Stimulated activated CD4-positive, alpha-beta T cell treated with anti-CD3 and anti-CD28 coated beads, Interleukin-15, amount 100 ng/mL, for 1 hour (primary cell): ENCODE measurements at regions not wholly inside any gene's neighbourhood (a gene's known extent, or its start where the extent isn't known, plus 50 kb on each side); places are given as distances from the start of the nearest gene placed in this dataset.
A peak's percentile ranks its signal among the peaks of the same experiment; 100 is the strongest.

Experiments
- DNase-seq, 2 donors: peaks; one replicate each; pipeline ENCODE4 v3.0.0-alpha.2; 2020; ENCODE audit warnings: low read depth in 1 of 2, low spot score in 1 of 2

GRCh38 chr5:6806668-6807067, 93.4 kb downstream of the TENT4A start:
- DNase-seq: no peak

GRCh38 chr5:6808462-6808861, 95.2 kb downstream of the TENT4A start:
- DNase-seq: no peak

DNA sequence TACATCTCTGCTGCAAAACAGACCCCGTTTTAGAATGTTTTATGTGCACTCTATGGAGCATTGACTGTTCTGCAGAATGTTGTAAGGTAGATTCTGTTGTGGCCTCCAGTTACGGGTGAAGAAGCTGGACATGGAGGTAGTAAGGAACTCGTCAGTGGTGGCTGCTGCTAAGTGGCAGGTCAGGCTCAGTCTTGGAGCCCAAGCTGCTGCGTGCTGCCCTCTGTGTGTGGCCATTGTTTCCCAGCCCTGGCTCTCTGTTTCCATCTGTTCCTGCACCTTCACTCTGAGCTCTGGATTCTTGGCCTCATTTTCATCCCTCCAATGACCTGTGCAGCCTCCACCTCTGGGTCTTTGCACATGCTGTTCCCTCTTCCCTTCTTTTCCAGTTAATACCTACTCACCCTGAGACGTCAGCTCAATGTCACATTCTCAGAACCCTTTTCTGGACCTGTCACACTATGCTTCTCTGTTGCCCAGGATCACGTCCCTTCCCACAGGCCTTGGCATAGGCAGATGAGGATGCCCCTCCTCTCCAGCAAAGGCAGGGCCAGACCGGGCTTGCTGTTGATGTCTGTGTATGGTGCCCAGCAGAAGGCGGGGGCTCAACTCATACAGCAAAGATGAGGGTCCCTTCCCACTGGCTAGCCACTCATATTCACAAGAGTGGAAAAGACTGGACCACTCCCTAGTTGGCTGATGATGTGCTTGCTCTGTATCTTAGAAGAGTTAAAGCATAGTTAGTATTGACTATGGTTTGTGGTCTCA, 97.6 kb downstream of the TENT4A start:
- no peak for DNase-seq

DNA sequence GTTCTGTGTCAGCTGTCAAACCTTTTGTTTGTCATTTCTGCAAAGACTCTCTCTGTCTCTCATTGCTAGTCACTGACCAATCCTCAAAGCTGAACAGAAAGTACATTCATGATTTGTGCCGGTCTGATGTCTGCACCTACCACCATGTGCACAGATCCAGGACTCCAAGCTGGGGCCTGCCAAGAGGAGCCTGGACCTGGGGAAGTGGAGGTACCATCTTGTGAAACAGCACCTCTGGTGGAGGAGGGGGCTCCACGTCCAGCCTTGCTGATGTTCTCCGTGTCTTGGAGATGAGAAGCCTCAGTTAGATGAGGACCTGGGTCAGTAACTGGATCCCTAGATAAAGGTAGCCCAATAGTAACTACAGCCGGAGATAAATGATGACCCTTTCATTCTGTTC, 98.9 kb downstream of the TENT4A start:
- DNase-seq: no peak

GRCh38 chr5:6812800-6813731, 99.8 kb downstream of the TENT4A start:
- no peak for DNase-seq

DNA sequence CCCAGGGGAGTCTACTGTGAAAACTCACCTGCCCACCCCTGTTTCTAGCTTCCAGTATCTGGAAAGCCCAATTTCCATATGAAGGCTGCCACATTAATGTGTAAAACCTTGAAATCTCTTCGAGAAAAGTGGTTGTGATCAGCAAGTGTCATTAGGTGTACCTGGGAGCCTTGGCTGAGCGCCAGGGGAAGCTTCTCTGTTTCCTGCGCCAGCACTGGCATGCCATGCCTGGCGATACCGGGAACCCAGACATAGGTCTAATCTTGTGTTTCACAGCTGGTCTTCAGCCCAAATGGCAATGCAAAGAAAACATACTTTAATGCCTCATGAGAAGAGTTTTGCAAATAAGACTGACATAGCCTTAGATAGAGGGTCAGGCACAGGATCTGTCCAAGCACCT, 101.6 kb downstream of the TENT4A start:
- no peak for DNase-seq

- DNase-seq: no peak
Measured at GRCh38 chr5:6818594-6819511, 105.6 kb downstream of the TENT4A start.

DNA sequence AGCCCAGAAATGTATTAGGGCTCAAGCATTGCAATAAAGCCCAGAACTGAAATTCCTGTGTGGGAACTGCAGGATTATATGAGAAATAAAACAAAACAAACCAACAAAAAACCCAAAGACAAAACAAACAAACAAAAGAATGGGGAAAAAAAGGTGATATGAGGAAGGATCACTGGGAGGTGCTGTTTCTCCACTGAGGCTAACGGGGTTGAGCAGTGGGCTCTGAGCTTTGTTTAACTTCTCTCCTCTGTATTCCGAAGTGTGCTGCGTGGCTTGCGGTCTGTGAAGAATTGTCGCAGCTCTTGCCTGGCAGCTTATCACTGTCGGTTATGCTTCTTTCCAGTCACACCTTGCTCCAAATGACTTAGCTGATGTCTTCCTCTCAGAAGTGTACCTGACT, 106.3 kb downstream of the TENT4A start:
- DNase-seq: no peak

- peak in 1 of 2 donors; percentile 37 for DNase-seq
Measured at GRCh38 chr5:6820851-6821479, 107.7 kb downstream of the TENT4A start.

DNA sequence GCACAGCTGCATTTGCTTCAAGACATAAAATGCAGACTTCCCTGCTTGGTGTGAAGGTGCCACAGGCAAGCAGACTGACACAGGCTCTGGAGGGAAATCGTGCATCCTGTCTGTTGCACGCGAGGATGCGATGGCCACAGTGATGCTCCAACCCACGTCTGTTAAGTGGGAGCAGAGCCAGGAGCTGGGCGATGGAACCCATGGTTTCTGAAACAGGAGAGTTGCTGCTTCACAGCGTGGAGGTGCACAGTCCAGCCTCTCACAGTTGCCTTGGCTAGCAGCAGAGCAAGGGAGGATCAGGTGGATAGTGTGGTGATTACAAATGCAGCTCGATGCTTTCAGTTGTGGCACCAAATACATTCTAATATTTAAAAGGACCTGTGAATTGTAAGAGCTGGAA, 108.8 kb downstream of the TENT4A start:
- DNase-seq: no peak

DNA sequence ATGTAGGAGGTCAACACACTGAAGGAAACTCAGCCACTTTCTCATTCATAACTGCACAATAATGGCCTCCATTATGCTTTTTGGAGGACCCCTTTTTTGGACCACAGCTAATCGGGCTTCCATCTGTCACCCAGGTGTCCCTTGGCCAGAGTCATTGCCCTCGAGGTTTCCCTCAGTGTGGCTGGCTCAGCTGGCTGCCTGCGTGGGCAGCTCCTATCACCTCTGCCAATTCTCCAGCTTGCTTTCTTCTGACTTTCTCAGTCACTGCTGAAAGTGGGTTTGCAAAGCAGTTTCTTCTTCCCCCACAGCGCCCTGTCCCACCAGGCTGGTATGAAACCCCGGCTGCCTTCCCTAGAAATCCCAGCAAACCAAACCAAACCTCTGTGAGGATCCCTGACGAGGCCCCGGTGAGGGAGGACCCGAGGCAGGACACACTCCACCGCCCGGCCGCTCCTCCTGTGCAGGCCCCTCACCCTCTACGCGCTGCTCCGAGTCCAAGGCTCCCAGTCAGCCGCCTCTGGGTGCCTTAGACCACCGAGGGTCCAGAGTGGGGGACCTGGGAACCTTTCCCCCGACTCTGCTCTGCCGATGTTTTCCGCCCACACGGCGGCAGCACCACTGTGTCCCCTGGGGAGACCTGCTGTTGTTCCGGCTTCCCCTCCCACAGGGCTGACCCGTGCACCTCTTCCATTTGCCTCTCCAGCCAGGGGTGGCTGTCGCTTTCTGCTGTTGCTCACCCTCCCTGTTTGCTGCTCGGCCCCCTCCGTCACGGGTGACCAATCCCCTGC, 109.5 kb downstream of the TENT4A start:
- no peak for DNase-seq

DNA sequence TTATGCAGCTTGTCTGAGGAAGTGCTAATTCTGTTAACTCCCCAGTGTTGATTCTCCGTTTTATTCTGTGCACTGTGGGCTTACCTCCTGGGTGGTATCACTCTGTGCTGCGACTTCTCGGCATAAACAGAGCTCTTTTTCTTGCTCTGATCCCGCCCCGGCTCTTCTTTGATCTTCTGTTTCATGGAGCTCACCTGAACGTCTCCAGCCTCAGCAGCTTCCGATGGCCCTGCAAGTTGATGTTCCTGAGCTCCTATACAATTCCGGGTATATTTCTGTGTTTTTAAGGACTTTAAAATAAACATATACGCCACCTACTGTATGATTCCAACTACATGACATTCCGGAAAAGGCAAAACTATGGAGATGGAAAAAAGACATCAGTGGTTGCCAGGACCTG, 110.8 kb downstream of the TENT4A start:
- no peak for DNase-seq

- no peak for DNase-seq
Measured at GRCh38 chr5:6825678-6826244, 112.5 kb downstream of the TENT4A start.

- no peak for DNase-seq
Measured at GRCh38 chr5:6826756-6827155, 113.5 kb downstream of the TENT4A start.

DNA sequence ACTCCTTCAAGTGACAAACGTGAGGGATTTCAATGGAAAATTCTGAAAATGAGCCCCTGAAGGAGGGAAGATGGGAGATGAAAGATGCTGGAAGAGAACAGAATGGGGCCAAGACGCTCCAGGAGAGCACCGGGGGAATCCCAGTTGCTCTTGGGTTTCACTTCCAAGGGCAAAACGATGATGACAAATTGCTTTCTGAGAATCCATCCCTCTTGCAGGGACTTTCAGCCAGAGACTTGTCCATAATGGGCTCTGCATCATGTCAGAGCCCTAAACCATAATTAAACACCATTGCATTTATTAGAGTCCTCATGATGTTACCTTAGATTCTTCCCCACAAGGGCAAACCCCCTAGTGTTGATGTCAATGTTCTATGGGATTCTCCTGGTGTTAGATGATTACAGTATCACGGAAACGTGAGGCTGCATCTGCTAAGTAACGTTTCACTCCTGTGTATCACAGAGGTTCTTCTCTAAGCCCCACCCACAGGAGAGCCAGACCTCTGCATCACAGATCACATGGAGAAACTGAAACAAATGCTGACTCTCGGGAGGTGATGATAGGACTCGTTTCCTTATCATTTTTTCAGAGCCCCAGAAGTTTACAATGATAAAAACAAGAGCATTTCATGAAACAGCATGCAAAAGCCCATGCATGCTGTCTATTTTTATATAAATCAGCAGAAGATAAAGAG, 114.4 kb downstream of the TENT4A start:
- DNase-seq: peak in 1 of 2 donors; percentile 2

DNA sequence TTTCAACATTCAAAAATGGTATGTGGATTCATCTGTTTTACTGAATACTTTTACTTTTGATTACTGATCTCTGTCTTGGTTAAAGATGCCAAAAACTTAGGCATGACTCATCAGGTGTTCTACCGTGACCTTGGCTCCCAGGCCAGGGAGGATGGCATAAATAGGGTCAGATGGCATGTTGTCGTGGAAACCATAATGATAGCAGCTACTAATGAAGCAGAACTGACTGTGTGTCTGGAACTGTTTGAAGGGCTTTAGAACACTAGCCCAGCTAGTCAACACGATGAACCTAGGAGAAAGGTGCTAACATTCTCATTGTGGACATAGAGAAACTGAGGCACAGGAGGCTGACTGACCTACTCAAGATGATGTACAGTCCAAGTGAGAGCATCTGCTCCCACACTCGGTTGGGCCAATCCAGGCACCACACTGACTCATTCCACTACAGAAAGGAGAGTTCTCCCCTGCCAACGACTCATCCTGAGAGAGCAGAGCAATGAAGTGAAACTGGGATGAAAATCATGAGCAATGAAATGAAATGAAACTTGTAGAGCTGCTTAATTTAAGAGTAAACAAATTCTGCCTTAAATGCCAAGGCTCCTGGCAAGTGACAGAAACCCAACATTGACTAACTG, 116.0 kb downstream of the TENT4A start:
- DNase-seq: peak in 1 of 2 donors; percentile 5

GRCh38 chr5:6830643-6831239, 117.5 kb downstream of the TENT4A start:
- no peak for DNase-seq
